HepG2 (cell line): ENCODE measurements at regions not wholly inside any gene's neighbourhood (a gene's known extent, or its start where the extent isn't known, plus 50 kb on each side); places are given as distances from the start of the nearest gene placed in this dataset.
A peak's percentile ranks its signal among the peaks of the same experiment; 100 is the strongest.

ENCODE experiments used
- FOXA3 ChIP-seq: IDR thresholded peaks from 2 replicates; pipeline ENCODE4 v1.6.1; 2016; ENCODE audit warnings: missing genetic modification reagents, missing compliant biosample characterization
- GATAD2A ChIP-seq: IDR thresholded peaks from 2 replicates; pipeline ENCODE4 v1.6.1; 2016
- IKZF1 ChIP-seq: fragments of 450-650 bp; IDR thresholded peaks from 2 replicates; pipeline ENCODE4 v1.7.1; 2016
- MEIS1 ChIP-seq: sonication (generic); formaldehyde crosslinking; IDR thresholded peaks from 2 replicates; pipeline ENCODE4 v1.9.0; 2021; ENCODE audit warnings: mild to moderate bottlenecking, missing genetic modification reagents, moderate library complexity, borderline replicate concordance
- PHF20 ChIP-seq: sonication (generic); formaldehyde crosslinking; IDR thresholded peaks from 2 replicates; pipeline ENCODE4 v1.5.0; 2020; ENCODE audit warnings: mild to moderate bottlenecking, missing genetic modification reagents
- PHF5A ChIP-seq: IDR thresholded peaks from one replicate; pipeline ENCODE4 v1.6.1; 2018; ENCODE audit warnings: low read depth, missing genetic modification reagents; ENCODE audit not compliant: unreplicated experiment
- RFXANK ChIP-seq: IDR thresholded peaks from 2 replicates; pipeline ENCODE4 v1.6.1; 2016
- SAP130 ChIP-seq: IDR thresholded peaks from 2 replicates; pipeline ENCODE4 v1.6.1; 2016; ENCODE audit warnings: low read depth
- SRSF1 ChIP-seq: fragments of 200-400 bp; formaldehyde crosslinking; optimal IDR thresholded peaks from 2 replicates; pipeline ENCODE3; 2017; ENCODE audit warnings: mild to moderate bottlenecking, low read depth, low read length, moderate library complexity
- TARDBP ChIP-seq: sonication (generic); formaldehyde crosslinking; IDR thresholded peaks from 2 replicates; pipeline ENCODE4 v1.8.0; 2022; ENCODE audit warnings: mild to moderate bottlenecking, missing genetic modification reagents
- XBP1 ChIP-seq: sonication (generic); formaldehyde crosslinking; IDR thresholded peaks from 2 replicates; pipeline ENCODE4 v1.5.0; 2020; ENCODE audit warnings: missing genetic modification reagents
- ZFP36 ChIP-seq: fragments of 150-350 bp; IDR thresholded peaks from 2 replicates; pipeline ENCODE4 v1.6.1; 2018; ENCODE audit warnings: borderline replicate concordance, low read length, low read depth; ENCODE audit not compliant: partially characterized antibody
- ZFP90 ChIP-seq: sonication (generic); formaldehyde crosslinking; IDR thresholded peaks from 2 replicates; pipeline ENCODE4 v1.8.0; 2022; ENCODE audit warnings: missing genetic modification reagents, mild to moderate bottlenecking, inconsistent platforms, borderline replicate concordance
- ZNF326 ChIP-seq: sonication (generic); formaldehyde crosslinking; IDR thresholded peaks from 2 replicates; pipeline ENCODE4 v1.4.0; 2020; ENCODE audit warnings: missing genetic modification reagents, borderline replicate concordance
- ZNF329 ChIP-seq: sonication (generic); formaldehyde crosslinking; IDR thresholded peaks from 2 replicates; pipeline ENCODE4 v1.9.0; 2021; ENCODE audit warnings: low read depth, mild to moderate bottlenecking, missing genetic modification reagents
- ZNF431 ChIP-seq: sonication (generic); formaldehyde crosslinking; IDR thresholded peaks from 2 replicates; pipeline ENCODE4 v1.9.0; 2022; ENCODE audit warnings: missing genetic modification reagents, low read depth, mild to moderate bottlenecking, borderline replicate concordance
- ZNF547 ChIP-seq: sonication (generic); formaldehyde crosslinking; IDR thresholded peaks from 2 replicates; pipeline ENCODE4 v1.5.1; 2020; ENCODE audit warnings: mild to moderate bottlenecking, missing genetic modification reagents
- ZNF619 ChIP-seq: sonication (generic); formaldehyde crosslinking; IDR thresholded peaks from 2 replicates; pipeline ENCODE4 v1.4.0; 2020; ENCODE audit warnings: mild to moderate bottlenecking, missing genetic modification reagents
- TF ChIP-seq, protein P1 (sequence below): IDR thresholded peaks from 2 replicates; pipeline ENCODE4 v1.6.1; 2012; ENCODE audit warnings: inconsistent platforms
- TF ChIP-seq, protein P2 (sequence below): sonication (generic); formaldehyde crosslinking; IDR thresholded peaks from 2 replicates; pipeline ENCODE4 v1.4.0; 2020; ENCODE audit warnings: mild to moderate bottlenecking, missing genetic modification reagents
- TF ChIP-seq, protein P3 (sequence below): IDR thresholded peaks from 2 replicates; pipeline ENCODE4 v1.6.1; 2012; ENCODE audit warnings: low read length, improper control_type of control experiment
- TF ChIP-seq, protein P4 (sequence below): sonication (generic); formaldehyde crosslinking; IDR thresholded peaks from 2 replicates; pipeline ENCODE4 v1.4.0; 2020; ENCODE audit warnings: missing genetic modification reagents

DNA sequence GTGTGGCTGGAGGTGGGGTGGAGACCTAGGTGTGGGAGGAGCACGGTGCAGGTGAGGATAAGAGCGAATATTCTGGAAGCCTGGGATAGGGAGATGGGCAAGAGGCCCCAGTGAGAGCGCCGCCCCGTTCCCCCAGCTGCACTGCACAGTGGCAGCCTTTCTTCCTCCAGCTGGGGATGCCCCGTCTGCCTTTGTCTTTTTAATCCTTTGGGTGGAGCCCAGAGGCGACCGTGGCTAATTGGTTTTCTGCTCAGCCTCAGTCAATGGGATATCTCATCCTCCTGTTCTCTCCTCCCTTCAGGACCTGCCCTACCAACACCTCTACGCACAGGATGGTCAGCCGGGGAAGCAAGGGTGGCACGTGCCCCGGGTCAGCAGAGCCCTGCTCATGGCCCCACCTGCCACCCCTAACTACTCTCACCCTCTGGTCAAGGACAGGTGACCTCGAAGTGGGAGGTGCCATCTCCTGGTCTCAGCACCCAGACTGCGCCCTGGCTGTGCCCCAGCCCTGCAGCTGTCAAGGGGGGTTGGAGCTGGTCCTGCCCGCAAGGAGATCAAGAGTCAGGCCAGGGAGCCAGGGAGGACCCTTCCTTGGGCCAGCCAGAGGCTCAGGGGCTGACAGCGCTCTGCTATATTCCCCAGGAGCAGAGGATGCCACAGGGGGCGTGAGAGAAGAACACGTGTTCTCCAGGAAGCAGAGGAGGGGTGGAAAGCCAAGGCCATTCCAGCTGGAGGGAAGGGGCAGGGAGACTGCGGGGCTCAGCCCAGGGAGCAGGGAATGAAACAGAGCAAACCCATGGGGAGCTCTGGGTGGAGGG lies 64.0 kb downstream of the ADRA2C start (continued):
- TF ChIP-seq SAP130 (CRISPR knock-in tag), result peak; percentile 63; the same call in 1 of the 2 replicates
- no peak for TF ChIP-seq PHF20 (CRISPR knock-in tag)
- peak; percentile 39; the same call in 1 of the 2 replicates for TF ChIP-seq GATAD2A (CRISPR knock-in tag)
- TF ChIP-seq PHF5A (CRISPR knock-in tag), result peak; percentile 49
- 0 out of 2 replicates have a peak, but pooled peaks have one; percentile 10 for TF ChIP-seq ZNF326 (CRISPR knock-in tag)
- TF ChIP-seq ZNF431 (CRISPR knock-in tag), result 0 out of 2 replicates have a peak, but pooled peaks have one; percentile 5
- TF ChIP-seq ZNF619 (CRISPR knock-in tag), result no peak; the same call in 1 of the 2 replicates
- no peak for TF ChIP-seq XBP1 (CRISPR knock-in tag)
- TF ChIP-seq, protein P1, sequence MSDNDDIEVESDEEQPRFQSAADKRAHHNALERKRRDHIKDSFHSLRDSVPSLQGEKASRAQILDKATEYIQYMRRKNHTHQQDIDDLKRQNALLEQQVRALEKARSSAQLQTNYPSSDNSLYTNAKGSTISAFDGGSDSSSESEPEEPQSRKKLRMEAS, result no peak
- peak; percentile 20 for TF ChIP-seq TARDBP (CRISPR knock-in tag)
- TF ChIP-seq ZFP36, result no peak
- no peak for TF ChIP-seq ZNF547
- TF ChIP-seq ZFP90 (CRISPR knock-in tag), result no peak
- TF ChIP-seq MEIS1 (CRISPR knock-in tag), result 0 out of 2 replicates have a peak, but pooled peaks have one; percentile 57
- no peak for TF ChIP-seq IKZF1
- TF ChIP-seq, protein P2, sequence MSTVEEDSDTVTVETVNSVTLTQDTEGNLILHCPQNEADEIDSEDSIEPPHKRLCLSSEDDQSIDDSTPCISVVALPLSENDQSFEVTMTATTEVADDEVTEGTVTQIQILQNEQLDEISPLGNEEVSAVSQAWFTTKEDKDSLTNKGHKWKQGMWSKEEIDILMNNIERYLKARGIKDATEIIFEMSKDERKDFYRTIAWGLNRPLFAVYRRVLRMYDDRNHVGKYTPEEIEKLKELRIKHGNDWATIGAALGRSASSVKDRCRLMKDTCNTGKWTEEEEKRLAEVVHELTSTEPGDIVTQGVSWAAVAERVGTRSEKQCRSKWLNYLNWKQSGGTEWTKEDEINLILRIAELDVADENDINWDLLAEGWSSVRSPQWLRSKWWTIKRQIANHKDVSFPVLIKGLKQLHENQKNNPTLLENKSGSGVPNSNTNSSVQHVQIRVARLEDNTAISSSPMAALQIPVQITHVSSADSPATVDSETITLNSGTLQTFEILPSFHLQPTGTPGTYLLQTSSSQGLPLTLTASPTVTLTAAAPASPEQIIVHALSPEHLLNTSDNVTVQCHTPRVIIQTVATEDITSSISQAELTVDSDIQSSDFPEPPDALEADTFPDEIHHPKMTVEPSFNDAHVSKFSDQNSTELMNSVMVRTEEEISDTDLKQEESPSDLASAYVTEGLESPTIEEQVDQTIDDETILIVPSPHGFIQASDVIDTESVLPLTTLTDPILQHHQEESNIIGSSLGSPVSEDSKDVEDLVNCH (CRISPR knock-in tag), result 0 out of 2 replicates have a peak, but pooled peaks have one; percentile 68
- TF ChIP-seq FOXA3 (CRISPR knock-in tag), result no peak
- peak; percentile 25 for TF ChIP-seq SRSF1
- TF ChIP-seq, protein P3, sequence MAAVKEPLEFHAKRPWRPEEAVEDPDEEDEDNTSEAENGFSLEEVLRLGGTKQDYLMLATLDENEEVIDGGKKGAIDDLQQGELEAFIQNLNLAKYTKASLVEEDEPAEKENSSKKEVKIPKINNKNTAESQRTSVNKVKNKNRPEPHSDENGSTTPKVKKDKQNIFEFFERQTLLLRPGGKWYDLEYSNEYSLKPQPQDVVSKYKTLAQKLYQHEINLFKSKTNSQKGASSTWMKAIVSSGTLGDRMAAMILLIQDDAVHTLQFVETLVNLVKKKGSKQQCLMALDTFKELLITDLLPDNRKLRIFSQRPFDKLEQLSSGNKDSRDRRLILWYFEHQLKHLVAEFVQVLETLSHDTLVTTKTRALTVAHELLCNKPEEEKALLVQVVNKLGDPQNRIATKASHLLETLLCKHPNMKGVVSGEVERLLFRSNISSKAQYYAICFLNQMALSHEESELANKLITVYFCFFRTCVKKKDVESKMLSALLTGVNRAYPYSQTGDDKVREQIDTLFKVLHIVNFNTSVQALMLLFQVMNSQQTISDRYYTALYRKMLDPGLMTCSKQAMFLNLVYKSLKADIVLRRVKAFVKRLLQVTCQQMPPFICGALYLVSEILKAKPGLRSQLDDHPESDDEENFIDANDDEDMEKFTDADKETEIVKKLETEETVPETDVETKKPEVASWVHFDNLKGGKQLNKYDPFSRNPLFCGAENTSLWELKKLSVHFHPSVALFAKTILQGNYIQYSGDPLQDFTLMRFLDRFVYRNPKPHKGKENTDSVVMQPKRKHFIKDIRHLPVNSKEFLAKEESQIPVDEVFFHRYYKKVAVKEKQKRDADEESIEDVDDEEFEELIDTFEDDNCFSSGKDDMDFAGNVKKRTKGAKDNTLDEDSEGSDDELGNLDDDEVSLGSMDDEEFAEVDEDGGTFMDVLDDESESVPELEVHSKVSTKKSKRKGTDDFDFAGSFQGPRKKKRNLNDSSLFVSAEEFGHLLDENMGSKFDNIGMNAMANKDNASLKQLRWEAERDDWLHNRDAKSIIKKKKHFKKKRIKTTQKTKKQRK, result no peak
- no peak for TF ChIP-seq ZNF329
- TF ChIP-seq, protein P4, sequence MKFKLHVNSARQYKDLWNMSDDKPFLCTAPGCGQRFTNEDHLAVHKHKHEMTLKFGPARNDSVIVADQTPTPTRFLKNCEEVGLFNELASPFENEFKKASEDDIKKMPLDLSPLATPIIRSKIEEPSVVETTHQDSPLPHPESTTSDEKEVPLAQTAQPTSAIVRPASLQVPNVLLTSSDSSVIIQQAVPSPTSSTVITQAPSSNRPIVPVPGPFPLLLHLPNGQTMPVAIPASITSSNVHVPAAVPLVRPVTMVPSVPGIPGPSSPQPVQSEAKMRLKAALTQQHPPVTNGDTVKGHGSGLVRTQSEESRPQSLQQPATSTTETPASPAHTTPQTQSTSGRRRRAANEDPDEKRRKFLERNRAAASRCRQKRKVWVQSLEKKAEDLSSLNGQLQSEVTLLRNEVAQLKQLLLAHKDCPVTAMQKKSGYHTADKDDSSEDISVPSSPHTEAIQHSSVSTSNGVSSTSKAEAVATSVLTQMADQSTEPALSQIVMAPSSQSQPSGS (CRISPR knock-in tag), result no peak
- no peak for TF ChIP-seq RFXANK
